Panc1 (cell line): ENCODE measurements at regions not wholly inside any gene's neighbourhood (a gene's known extent, or its start where the extent isn't known, plus 50 kb on each side); places are given as distances from the start of the nearest gene placed in this dataset.

Experiments
- ATAC-seq: fragments of 200-7000 bp; cut with Tn5 transposase; 2 replicates; pipeline ENCODE4 v1.9.1; 2020; ENCODE audit warnings: mild to moderate bottlenecking, moderate library complexity
- BruUV-seq: library from RNA; stranded (reverse); fragments of 400-500 nt; replicated peaks from 2 replicates; lab custom pipeline; 2021; lab: Mats Ljungman, UMichigan
- CTCF ChIA-PET: fragments of 300-600 bp; sonication (Branson Sonifier 250); formaldehyde crosslinking; loops from one replicate; lab custom pipeline; 2022; ENCODE audit warnings: antibody characterized with exemption; lab: Charles Lee
- POLR2A ChIA-PET: fragments of 300-600 bp; sonication (Branson Sonifier 250); formaldehyde crosslinking; loops from one replicate; lab custom pipeline; 2022; ENCODE audit warnings: antibody characterized with exemption; lab: Charles Lee
- DNase-seq: peaks from one replicate; pipeline ENCODE4 v3.0.0-alpha.2; 2010; ENCODE audit warnings: low read depth, low spot score
- H3K27ac ChIP-seq: 2 replicates; pipeline ENCODE4 v1.5.1; 2011; ENCODE audit warnings: mild to moderate bottlenecking, low read length, inconsistent platforms
- H3K27me3 ChIP-seq: fragments of 200-500 bp; sonication (Bioruptor generic); 2 replicates; pipeline ENCODE4 v1.6.0; 2014; ENCODE audit warnings: low read length, inconsistent platforms; ENCODE audit not compliant: control insufficient read depth, insufficient read depth
- H3K36me3 ChIP-seq: fragments of 200-500 bp; sonication (Bioruptor generic); 2 replicates; pipeline ENCODE4 v1.5.1; 2014; ENCODE audit warnings: inconsistent platforms, mild to moderate bottlenecking, low read length, moderate library complexity; ENCODE audit not compliant: control insufficient read depth, insufficient read depth
- H3K4me1 ChIP-seq: 2 replicates; pipeline ENCODE4 v1.5.1; 2011; ENCODE audit warnings: inconsistent platforms, mild to moderate bottlenecking, low read length, moderate library complexity; ENCODE audit not compliant: control insufficient read depth, insufficient read depth
- H3K4me3 ChIP-seq, 2 experiments: 2 replicates each; pipeline ENCODE4 v1.5.1; 2011 to 2012; ENCODE audit warnings: low read depth in 2 of 2, low read length in 2 of 2, mild to moderate bottlenecking in 2 of 2, inconsistent platforms in 1 of 2, moderate library complexity in 1 of 2
- H3K9me3 ChIP-seq: fragments of 200-500 bp; sonication (Bioruptor generic); 2 replicates; pipeline ENCODE4 v1.5.1; 2014; ENCODE audit warnings: low read depth, mild to moderate bottlenecking, inconsistent platforms, low read length, moderate library complexity; ENCODE audit not compliant: control insufficient read depth, insufficient read depth
- POLR2AphosphoS5 ChIP-seq: IDR thresholded peaks from 2 replicates; pipeline ENCODE4 v1.6.1; 2012; ENCODE audit warnings: mild to moderate bottlenecking, low read depth, low read length, moderate library complexity
- REST ChIP-seq, 2 experiments: IDR thresholded peaks; 2 replicates each; pipeline ENCODE4 v1.6.1; 2011 to 2012; ENCODE audit warnings: low read depth in 2 of 2, control low read depth in 1 of 2, low read length in 1 of 2, mild to moderate bottlenecking in 1 of 2, moderate library complexity in 1 of 2; ENCODE audit not compliant: insufficient read depth in 1 of 2
- SIN3A ChIP-seq: IDR thresholded peaks from 2 replicates; pipeline ENCODE4 v1.6.1; 2012; ENCODE audit warnings: low read depth, mild to moderate bottlenecking, low read length, moderate library complexity, borderline replicate concordance; ENCODE audit not compliant: insufficient read depth
- TCF7L2 ChIP-seq: IDR thresholded peaks from 2 replicates; pipeline ENCODE4 v1.6.1; 2011; ENCODE audit warnings: mild to moderate bottlenecking, low read depth, low read length, inconsistent platforms
- in situ Hi-C: cut with HindIII; loops from 2 replicates; pipeline ENCODE4 v1.10.0; 2016; ENCODE audit warnings: low sequenced_read_pairs, low pct_unique_long_range_greater_than_20kb
- intact Hi-C: fragments of 100-400 bp; cut with micrococcal nuclease; formaldehyde crosslinking; loops from one replicate; pipeline ENCODE4 v1.10.0; 2022; ENCODE audit not compliant: unreplicated experiment
- TF ChIP-seq, protein P1 (sequence below): fragments of 450-650 bp; IDR thresholded peaks from 2 replicates; pipeline ENCODE4 v1.5.1; 2017; ENCODE audit warnings: mild to moderate bottlenecking

DNA sequence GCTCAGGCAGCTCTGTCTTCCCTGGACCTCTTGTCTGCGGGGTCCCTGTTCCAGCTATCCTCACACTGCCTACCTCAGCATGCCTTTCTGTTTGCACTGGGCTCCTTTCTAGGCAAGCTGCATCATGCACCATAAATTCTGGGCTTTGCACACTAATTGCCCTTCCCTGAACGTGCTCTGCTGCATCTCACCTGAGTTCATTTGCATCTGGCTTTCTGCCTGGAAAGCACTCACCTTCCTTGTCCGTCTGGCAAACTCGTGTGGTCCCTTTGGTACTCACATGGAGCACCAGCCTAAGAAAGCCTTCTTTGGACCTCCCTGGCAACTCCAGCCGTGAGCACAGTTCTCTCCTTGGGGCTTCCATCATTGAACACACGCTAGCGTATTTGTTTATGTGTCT is 365.6 kb downstream of the SV2B start:
- TF ChIP-seq SIN3A (no peak), TCF7L2 (no peak), REST (IDR thresholded peaks at IDR 0.05; ENCODE audit: insufficient read depth in 1 of 2, low read depth in 2 of 2, low read length in 1 of 2) (no peak), POLR2AphosphoS5 (no peak)
- TF ChIP-seq, protein P1, sequence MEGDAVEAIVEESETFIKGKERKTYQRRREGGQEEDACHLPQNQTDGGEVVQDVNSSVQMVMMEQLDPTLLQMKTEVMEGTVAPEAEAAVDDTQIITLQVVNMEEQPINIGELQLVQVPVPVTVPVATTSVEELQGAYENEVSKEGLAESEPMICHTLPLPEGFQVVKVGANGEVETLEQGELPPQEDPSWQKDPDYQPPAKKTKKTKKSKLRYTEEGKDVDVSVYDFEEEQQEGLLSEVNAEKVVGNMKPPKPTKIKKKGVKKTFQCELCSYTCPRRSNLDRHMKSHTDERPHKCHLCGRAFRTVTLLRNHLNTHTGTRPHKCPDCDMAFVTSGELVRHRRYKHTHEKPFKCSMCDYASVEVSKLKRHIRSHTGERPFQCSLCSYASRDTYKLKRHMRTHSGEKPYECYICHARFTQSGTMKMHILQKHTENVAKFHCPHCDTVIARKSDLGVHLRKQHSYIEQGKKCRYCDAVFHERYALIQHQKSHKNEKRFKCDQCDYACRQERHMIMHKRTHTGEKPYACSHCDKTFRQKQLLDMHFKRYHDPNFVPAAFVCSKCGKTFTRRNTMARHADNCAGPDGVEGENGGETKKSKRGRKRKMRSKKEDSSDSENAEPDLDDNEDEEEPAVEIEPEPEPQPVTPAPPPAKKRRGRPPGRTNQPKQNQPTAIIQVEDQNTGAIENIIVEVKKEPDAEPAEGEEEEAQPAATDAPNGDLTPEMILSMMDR = no peak
- no peaks in the 10 kb centered on the region for H3K36me3 ChIP-seq
- intact Hi-C loops = no loop called here
- no peak overlapping the region for H3K27ac ChIP-seq
- H3K4me3 ChIP-seq = no peak overlapping the region
- DNase-seq (no peak), ATAC-seq (no peak)
- ChIA-PET POLR2A (no interaction called here), CTCF (no interaction called here)
- no peaks in the 10 kb centered on the region for H3K4me1 ChIP-seq
- no peaks in the 10 kb centered on the region; the same call in 1 of the 2 replicates for H3K27me3 ChIP-seq
- in situ Hi-C loops = no loop called here
- BruUV-seq = no TSS peak
- H3K9me3 ChIP-seq = no peaks in the 10 kb centered on the region

- CTCF ChIA-PET = no interaction called here
Observed at GRCh38 chr15:91468871-91469580, 369.0 kb downstream of the SV2B start.

More at GRCh38 chr15:91468871-91469580, 369.0 kb downstream of the SV2B start:
- Histone ChIP-seq H3K4me1 (no peaks in the 10 kb centered on the region), H3K36me3 (no peaks in the 10 kb centered on the region), H3K27me3 (no peaks in the 10 kb centered on the region; the same call in 1 of the 2 replicates), H3K9me3 (no peaks in the 10 kb centered on the region), H3K4me3 (no peak overlapping the region), H3K27ac (no peak overlapping the region)
- no TSS peak for BruUV-seq
- intact Hi-C loops = no loop called here
- ATAC-seq = no peak
- in situ Hi-C loops = no loop called here
- TF ChIP-seq REST (IDR thresholded peaks at IDR 0.05; ENCODE audit: insufficient read depth in 1 of 2, low read depth in 2 of 2, low read length in 1 of 2) = no peak
- no peak for DNase-seq
- POLR2A ChIA-PET = no interaction called here
